ENCODE measurements at regions not wholly inside any gene's neighbourhood (a gene's known extent, or its start where the extent isn't known, plus 50 kb on each side); places are given as distances from the start of the nearest gene placed in this dataset.

DNA sequence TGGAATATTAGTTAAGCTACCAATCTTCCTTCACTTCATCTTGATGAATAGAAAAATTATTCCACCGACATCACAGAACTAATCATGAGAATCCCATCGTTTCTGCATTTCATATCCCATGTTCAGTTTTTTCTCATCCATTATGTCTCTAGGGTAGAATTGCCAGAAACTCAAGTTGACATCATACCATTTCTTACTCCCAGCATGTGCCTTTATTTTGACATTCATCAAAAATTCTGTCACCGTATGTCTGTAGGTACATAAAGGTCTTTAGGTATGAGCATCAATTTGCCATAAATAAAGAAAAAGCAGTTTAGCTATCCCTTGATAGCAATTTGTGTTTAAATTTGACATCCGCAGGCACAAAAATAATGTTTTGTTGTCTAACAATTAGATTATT lies 175.5 kb upstream of the ROBO2 start:
- TF ChIP-seq, protein P1, sequence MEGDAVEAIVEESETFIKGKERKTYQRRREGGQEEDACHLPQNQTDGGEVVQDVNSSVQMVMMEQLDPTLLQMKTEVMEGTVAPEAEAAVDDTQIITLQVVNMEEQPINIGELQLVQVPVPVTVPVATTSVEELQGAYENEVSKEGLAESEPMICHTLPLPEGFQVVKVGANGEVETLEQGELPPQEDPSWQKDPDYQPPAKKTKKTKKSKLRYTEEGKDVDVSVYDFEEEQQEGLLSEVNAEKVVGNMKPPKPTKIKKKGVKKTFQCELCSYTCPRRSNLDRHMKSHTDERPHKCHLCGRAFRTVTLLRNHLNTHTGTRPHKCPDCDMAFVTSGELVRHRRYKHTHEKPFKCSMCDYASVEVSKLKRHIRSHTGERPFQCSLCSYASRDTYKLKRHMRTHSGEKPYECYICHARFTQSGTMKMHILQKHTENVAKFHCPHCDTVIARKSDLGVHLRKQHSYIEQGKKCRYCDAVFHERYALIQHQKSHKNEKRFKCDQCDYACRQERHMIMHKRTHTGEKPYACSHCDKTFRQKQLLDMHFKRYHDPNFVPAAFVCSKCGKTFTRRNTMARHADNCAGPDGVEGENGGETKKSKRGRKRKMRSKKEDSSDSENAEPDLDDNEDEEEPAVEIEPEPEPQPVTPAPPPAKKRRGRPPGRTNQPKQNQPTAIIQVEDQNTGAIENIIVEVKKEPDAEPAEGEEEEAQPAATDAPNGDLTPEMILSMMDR (IDR thresholded peaks at IDR 0.05; ENCODE audit: insufficient read depth, low read length) = no peak
- no peak for TF ChIP-seq POLR2AphosphoS5 (IDR thresholded peaks at IDR 0.05; ENCODE audit: low read depth)

Data from HL-60 (cell line).